HepG2 (cell line): ENCODE measurements at regions not wholly inside any gene's neighbourhood (a gene's known extent, or its start where the extent isn't known, plus 50 kb on each side); places are given as distances from the start of the nearest gene placed in this dataset.

Experiments used
- ELF3 ChIP-seq: IDR thresholded peaks from 2 replicates; pipeline ENCODE4 v1.6.1; 2016; ENCODE audit warnings: missing genetic modification reagents, missing compliant biosample characterization
- HOMEZ ChIP-seq: IDR thresholded peaks from 2 replicates; pipeline ENCODE4 v1.6.1; 2016; ENCODE audit warnings: low read depth
- ISL2 ChIP-seq: sonication (generic); formaldehyde crosslinking; IDR thresholded peaks from 2 replicates; pipeline ENCODE4 v1.5.0; 2020; ENCODE audit warnings: missing genetic modification reagents
- NR2F2 ChIP-seq: IDR thresholded peaks from 2 replicates; pipeline ENCODE4 v1.6.1; 2012; ENCODE audit warnings: low read depth, inconsistent platforms, borderline replicate concordance
- ONECUT2 ChIP-seq: sonication (generic); formaldehyde crosslinking; IDR thresholded peaks from 2 replicates; pipeline ENCODE4 v1.4.0; 2020; ENCODE audit warnings: missing genetic modification reagents
- RFXAP ChIP-seq: sonication (generic); formaldehyde crosslinking; IDR thresholded peaks from 2 replicates; pipeline ENCODE4 v1.4.0; 2020; ENCODE audit warnings: missing genetic modification reagents, borderline replicate concordance
- SMARCC2 ChIP-seq: fragments of 450-650 bp; IDR thresholded peaks from 2 replicates; pipeline ENCODE4 v1.6.1; 2017; ENCODE audit warnings: antibody characterized with exemption, mild to moderate bottlenecking
- SUZ12 ChIP-seq: fragments of 150-350 bp; IDR thresholded peaks from 2 replicates; pipeline ENCODE4 v1.6.1; 2014; ENCODE audit warnings: low read depth, low read length
- ZBTB26 ChIP-seq: IDR thresholded peaks from 2 replicates; pipeline ENCODE4 v1.6.1; 2016; ENCODE audit warnings: missing compliant biosample characterization, missing genetic modification reagents, borderline replicate concordance
- ZBTB4 ChIP-seq: sonication (generic); formaldehyde crosslinking; IDR thresholded peaks from 2 replicates; pipeline ENCODE4 v1.4.0; 2020; ENCODE audit warnings: missing genetic modification reagents, mild to moderate bottlenecking, borderline replicate concordance
- ZNF143 ChIP-seq: sonication (generic); formaldehyde crosslinking; IDR thresholded peaks from 2 replicates; pipeline ENCODE4 v1.4.0; 2020; ENCODE audit warnings: missing genetic modification reagents
- ZNF318 ChIP-seq: sonication (generic); formaldehyde crosslinking; IDR thresholded peaks from 2 replicates; pipeline ENCODE4 v1.4.0; 2020; ENCODE audit warnings: mild to moderate bottlenecking, missing genetic modification reagents
- ZNF597 ChIP-seq: sonication (generic); formaldehyde crosslinking; IDR thresholded peaks from 2 replicates; pipeline ENCODE4 v1.5.0; 2020; ENCODE audit warnings: missing genetic modification reagents
- ZNF619 ChIP-seq: sonication (generic); formaldehyde crosslinking; IDR thresholded peaks from 2 replicates; pipeline ENCODE4 v1.4.0; 2020; ENCODE audit warnings: mild to moderate bottlenecking, missing genetic modification reagents
- ZSCAN12 ChIP-seq: sonication (generic); formaldehyde crosslinking; IDR thresholded peaks from 2 replicates; pipeline ENCODE4 v1.9.0; 2021; ENCODE audit warnings: mild to moderate bottlenecking, missing genetic modification reagents

- TF ChIP-seq HOMEZ (peak; percentile 92; the same call in 1 of the 2 replicates), ISL2 (CRISPR knock-in tag) (peak; percentile 74), SMARCC2 (no peak), ONECUT2 (CRISPR knock-in tag) (no peak), ZNF143 (CRISPR knock-in tag) (no peak; the same call in 1 of the 2 replicates), RFXAP (CRISPR knock-in tag) (no peak), NR2F2 (no peak), ZBTB4 (no peak), ZNF597 (CRISPR knock-in tag) (no peak), ZNF619 (no peak), SUZ12 (no peak), ZSCAN12 (CRISPR knock-in tag) (no peak), ZNF318 (CRISPR knock-in tag) (no peak), ELF3 (CRISPR knock-in tag) (0 out of 2 replicates have a peak, but pooled peaks have one; percentile 41), ZBTB26 (CRISPR knock-in tag) (peak; percentile 71; the same call in 1 of the 2 replicates)
Measured at GRCh38 chr4:37008199-37008598, 236.3 kb upstream of the NWD2 start (continued).
